ENCODE measurements at regions not wholly inside any gene's neighbourhood (a gene's known extent, or its start where the extent isn't known, plus 50 kb on each side); places are given as distances from the start of the nearest gene placed in this dataset.

GRCh38 chr3:72143966-72144717, 359.2 kb upstream of the PROK2 start:
- no peak overlapping the region for H3K4me3 ChIP-seq (ENCODE audit: low read depth, low read length)
- DNase-seq (ENCODE audit: low read depth) = no peak
- no peak for TF ChIP-seq CTCF (conservative IDR thresholded peaks at IDR 0.05; ENCODE audit: low read depth, low read length)

- DNase-seq (ENCODE audit: low read depth) = no peak
- TF ChIP-seq CTCF (conservative IDR thresholded peaks at IDR 0.05; ENCODE audit: low read depth, low read length) = no peak
- no peak overlapping the region for H3K4me3 ChIP-seq (ENCODE audit: low read depth, low read length)
These were observed 358.4 kb upstream of the PROK2 start for GRCh38 chr3:72143322-72143721.

GRCh38 chr3:72142028-72142427, 357.1 kb upstream of the PROK2 start:
- H3K4me3 ChIP-seq (ENCODE audit: low read depth, low read length) = no peak overlapping the region
- no peak for TF ChIP-seq CTCF (conservative IDR thresholded peaks at IDR 0.05; ENCODE audit: low read depth, low read length)
- DNase-seq (ENCODE audit: low read depth) = no peak

DNA sequence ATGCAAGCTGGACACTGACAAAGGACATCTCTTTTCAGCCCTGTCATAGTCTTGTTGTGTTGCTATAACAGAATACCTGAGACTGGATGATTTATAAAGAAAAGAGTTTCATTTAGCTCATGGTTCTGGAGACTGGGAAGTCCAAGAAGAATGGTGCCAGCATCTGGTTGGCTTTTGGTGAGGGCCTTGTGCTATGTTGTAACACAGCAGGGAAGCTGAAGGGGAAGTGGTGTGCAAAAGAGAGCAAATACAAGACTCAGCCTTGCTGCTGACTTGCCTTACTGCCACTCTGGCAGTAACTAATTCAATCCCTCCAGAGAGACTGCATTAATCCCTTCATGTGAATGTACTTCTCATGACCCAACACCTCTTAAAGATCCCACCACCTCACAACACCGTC, 356.3 kb upstream of the PROK2 start:
- no peak for TF ChIP-seq CTCF (conservative IDR thresholded peaks at IDR 0.05; ENCODE audit: low read depth, low read length)
- H3K4me3 ChIP-seq (ENCODE audit: low read depth, low read length) = no peak overlapping the region
- no peak for DNase-seq (ENCODE audit: low read depth)

DNA sequence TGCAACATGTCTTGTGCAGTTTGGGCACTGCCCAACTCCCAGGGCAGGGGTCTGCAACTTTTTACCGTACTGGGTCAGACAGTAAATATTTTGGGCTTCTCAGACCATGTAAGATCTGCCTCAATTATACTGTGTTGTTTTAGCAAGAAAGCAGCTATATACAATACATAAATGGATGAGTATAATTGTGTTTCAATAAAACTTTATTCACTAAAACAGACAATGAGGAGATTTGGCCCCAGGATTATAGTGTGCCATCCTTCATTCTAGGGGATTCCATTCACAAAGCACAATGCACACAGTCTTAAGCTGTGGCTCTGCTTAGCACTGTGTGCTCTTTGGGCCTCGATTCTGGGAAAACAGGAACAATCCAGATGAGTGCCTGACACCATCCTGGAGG, 354.4 kb upstream of the PROK2 start:
- H3K4me3 ChIP-seq (ENCODE audit: low read depth, low read length) = no peak overlapping the region
- no peak for DNase-seq (ENCODE audit: low read depth)
- no peak for TF ChIP-seq CTCF (conservative IDR thresholded peaks at IDR 0.05; ENCODE audit: low read depth, low read length)

GRCh38 chr3:72137865-72138861, 353.2 kb upstream of the PROK2 start:
- no peak for TF ChIP-seq CTCF (conservative IDR thresholded peaks at IDR 0.05; ENCODE audit: low read depth, low read length)
- DNase-seq (ENCODE audit: low read depth) = no peak
- no peak overlapping the region for H3K4me3 ChIP-seq (ENCODE audit: low read depth, low read length)
